H1 (cell line): ENCODE measurements at regions not wholly inside any gene's neighbourhood (a gene's known extent, or its start where the extent isn't known, plus 50 kb on each side); places are given as distances from the start of the nearest gene placed in this dataset.

Experiments used
- CHD1 ChIP-seq: IDR thresholded peaks from 2 replicates; pipeline ENCODE4 v1.6.1; 2012; ENCODE audit warnings: low read depth, low read length, improper control_type of control experiment
- EP300 ChIP-seq, 2 experiments: IDR thresholded peaks; 1 replicate in 1 of 2; 2 replicates in 1 of 2; pipeline ENCODE4 v1.6.1; 2011 to 2012; ENCODE audit warnings: low read depth in 2 of 2, low read length in 2 of 2, mild to moderate bottlenecking in 2 of 2, borderline replicate concordance in 1 of 2, inconsistent platforms in 1 of 2, moderate library complexity in 1 of 2
- MAFK ChIP-seq: IDR thresholded peaks from 2 replicates; pipeline ENCODE4 v1.6.1; 2012; ENCODE audit warnings: low read depth, mild to moderate bottlenecking, improper control_type of control experiment, low read length
- NANOG ChIP-seq: IDR thresholded peaks from 2 replicates; pipeline ENCODE4 v1.6.1; 2011; ENCODE audit warnings: low read length, low read depth, mild to moderate bottlenecking, inconsistent platforms; ENCODE audit not compliant: insufficient read depth, poor library complexity, severe bottlenecking
- PHF8 ChIP-seq: fragments of 200-600 bp; sonication (generic); conservative IDR thresholded peaks from 2 replicates; pipeline ENCODE4 v1.7.1; 2012; ENCODE audit warnings: low read depth, mild to moderate bottlenecking, inconsistent platforms, low read length, moderate library complexity
- SUZ12 ChIP-seq: fragments of 200-600 bp; sonication (generic); IDR thresholded peaks from 2 replicates; pipeline ENCODE4 v1.6.1; 2012; ENCODE audit warnings: mild to moderate bottlenecking, inconsistent platforms, low read length, moderate library complexity, mixed read lengths
- TAF1 ChIP-seq: IDR thresholded peaks from 2 replicates; pipeline ENCODE4 v1.6.1; 2011; ENCODE audit warnings: mild to moderate bottlenecking, low read depth, low read length
- TCF12 ChIP-seq: IDR thresholded peaks from 2 replicates; pipeline ENCODE4 v1.6.1; 2011; ENCODE audit warnings: low read depth, mild to moderate bottlenecking, low read length
- TF ChIP-seq, protein P1 (sequence below), 3 experiments: IDR thresholded peaks; 1 replicate in 2 of 3; 2 replicates in 1 of 3; pipeline versions ENCODE4 v1.5.1 to v1.6.1; 2011; ENCODE audit warnings: low read length in 3 of 3, mild to moderate bottlenecking in 3 of 3, inconsistent platforms in 2 of 3, low read depth in 1 of 3, moderate library complexity in 1 of 3; ENCODE audit not compliant: insufficient read depth in 1 of 3; ENCODE audit errors: control extremely low read depth in 1 of 3

- TF ChIP-seq SUZ12 (no peak), TCF12 (no peak), NANOG (no peak), EP300 (IDR thresholded peaks at IDR 0.05; ENCODE audit: borderline replicate concordance in 1 of 2, low read depth in 2 of 2, low read length in 2 of 2) (no peak), CHD1 (no peak), MAFK (no peak), TAF1 (no peak), PHF8 (no peak)
- TF ChIP-seq, protein P1, sequence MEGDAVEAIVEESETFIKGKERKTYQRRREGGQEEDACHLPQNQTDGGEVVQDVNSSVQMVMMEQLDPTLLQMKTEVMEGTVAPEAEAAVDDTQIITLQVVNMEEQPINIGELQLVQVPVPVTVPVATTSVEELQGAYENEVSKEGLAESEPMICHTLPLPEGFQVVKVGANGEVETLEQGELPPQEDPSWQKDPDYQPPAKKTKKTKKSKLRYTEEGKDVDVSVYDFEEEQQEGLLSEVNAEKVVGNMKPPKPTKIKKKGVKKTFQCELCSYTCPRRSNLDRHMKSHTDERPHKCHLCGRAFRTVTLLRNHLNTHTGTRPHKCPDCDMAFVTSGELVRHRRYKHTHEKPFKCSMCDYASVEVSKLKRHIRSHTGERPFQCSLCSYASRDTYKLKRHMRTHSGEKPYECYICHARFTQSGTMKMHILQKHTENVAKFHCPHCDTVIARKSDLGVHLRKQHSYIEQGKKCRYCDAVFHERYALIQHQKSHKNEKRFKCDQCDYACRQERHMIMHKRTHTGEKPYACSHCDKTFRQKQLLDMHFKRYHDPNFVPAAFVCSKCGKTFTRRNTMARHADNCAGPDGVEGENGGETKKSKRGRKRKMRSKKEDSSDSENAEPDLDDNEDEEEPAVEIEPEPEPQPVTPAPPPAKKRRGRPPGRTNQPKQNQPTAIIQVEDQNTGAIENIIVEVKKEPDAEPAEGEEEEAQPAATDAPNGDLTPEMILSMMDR (IDR thresholded peaks at IDR 0.05; ENCODE audit: control extremely low read depth in 1 of 3, insufficient read depth in 1 of 3, low read depth in 1 of 3, low read length in 3 of 3) = no peak
These were observed 206.2 kb upstream of the LRRC4C start for GRCh38 chr11:41665441-41666360.
